Stimulated activated CD4-positive, alpha-beta T cell treated with anti-CD3 and anti-CD28 coated beads, Interleukin-1b, Interleukin-23, amount 100 ng/mL, for 48 hours (primary cell): ENCODE measurements at regions not wholly inside any gene's neighbourhood (a gene's known extent, or its start where the extent isn't known, plus 50 kb on each side); places are given as distances from the start of the nearest gene placed in this dataset.

Experiments
- DNase-seq: peaks from one replicate; pipeline ENCODE4 v3.0.0-alpha.2; 2020

GRCh38 chr1:56416495-56416894 lies 162.9 kb downstream of the PLPP3 start:
- DNase-seq = no peak

- DNase-seq = no peak
Observed at GRCh38 chr1:56415720-56416119, 163.6 kb downstream of the PLPP3 start.

- DNase-seq = no peak
Observed at GRCh38 chr1:56415258-56415657, 164.1 kb downstream of the PLPP3 start.

- DNase-seq = no peak
Observed at GRCh38 chr1:56414728-56415224, 164.6 kb downstream of the PLPP3 start.

- no peak for DNase-seq
Observed at GRCh38 chr1:56413671-56414199, 165.6 kb downstream of the PLPP3 start.

- no peak for DNase-seq
Observed at GRCh38 chr1:56411484-56412180, 167.7 kb downstream of the PLPP3 start.

GRCh38 chr1:56411021-56411420 lies 168.3 kb downstream of the PLPP3 start:
- DNase-seq = no peak

GRCh38 chr1:56410405-56410804 lies 169.0 kb downstream of the PLPP3 start:
- DNase-seq = no peak

- no peak for DNase-seq
Observed at GRCh38 chr1:56409112-56409691, 170.2 kb downstream of the PLPP3 start.

- no peak for DNase-seq
Observed at GRCh38 chr1:56406821-56407220, 172.5 kb downstream of the PLPP3 start.

GRCh38 chr1:56404561-56405030 lies 174.8 kb downstream of the PLPP3 start:
- no peak for DNase-seq

- no peak for DNase-seq
Observed at GRCh38 chr1:56404066-56404465, 175.3 kb downstream of the PLPP3 start.

GRCh38 chr1:56403321-56403720 lies 176.0 kb downstream of the PLPP3 start:
- no peak for DNase-seq

- DNase-seq = no peak
Observed at GRCh38 chr1:56401191-56401590, 178.2 kb downstream of the PLPP3 start.

GRCh38 chr1:56400526-56400925 lies 178.8 kb downstream of the PLPP3 start:
- DNase-seq = no peak

- DNase-seq = no peak
Observed at GRCh38 chr1:56399795-56400194, 179.6 kb downstream of the PLPP3 start.

GRCh38 chr1:56399326-56399725 lies 180.0 kb downstream of the PLPP3 start:
- DNase-seq = no peak

- DNase-seq = no peak
Observed at GRCh38 chr1:56397811-56398231, 181.5 kb downstream of the PLPP3 start.

GRCh38 chr1:56397409-56397808 lies 182.0 kb downstream of the PLPP3 start:
- DNase-seq = no peak

GRCh38 chr1:56396581-56396980 lies 182.8 kb downstream of the PLPP3 start:
- no peak for DNase-seq

GRCh38 chr1:56395776-56396175 lies 183.6 kb downstream of the PLPP3 start:
- DNase-seq = no peak

- DNase-seq = no peak
Observed at GRCh38 chr1:56394298-56394697, 185.1 kb downstream of the PLPP3 start.

- DNase-seq = no peak
Observed at GRCh38 chr1:56390934-56391731, 188.2 kb downstream of the PLPP3 start.
